IPS-18c (cell line): ENCODE measurements at regions not wholly inside any gene's neighbourhood (a gene's known extent, or its start where the extent isn't known, plus 50 kb on each side); places are given as distances from the start of the nearest gene placed in this dataset.

ENCODE experiments used
- H3K4me3 ChIP-seq: 2 replicates; pipeline ENCODE4 v1.7.0; 2013; ENCODE audit warnings: low read depth, mild to moderate bottlenecking, low read length, moderate library complexity; ENCODE audit not compliant: insufficient read depth
- H3K9me3 ChIP-seq: one replicate; pipeline ENCODE4 v1.6.1; 2013; ENCODE audit warnings: mild to moderate bottlenecking, low read length, moderate library complexity; ENCODE audit not compliant: control insufficient read depth, insufficient read depth

GRCh38 chr5:57836331-57836730, 353.7 kb upstream of the ACTBL2 start:
- H3K9me3 ChIP-seq: no peaks in the 10 kb centered on the region
- H3K4me3 ChIP-seq: no peak overlapping the region

- Histone ChIP-seq H3K4me3 (no peak overlapping the region), H3K9me3 (no peaks in the 10 kb centered on the region)
These were observed 352.4 kb upstream of the ACTBL2 start for GRCh38 chr5:57834829-57835608.

- Histone ChIP-seq H3K9me3 (no peaks in the 10 kb centered on the region), H3K4me3 (no peak overlapping the region)
These were observed 350.9 kb upstream of the ACTBL2 start for GRCh38 chr5:57833489-57833888.

DNA sequence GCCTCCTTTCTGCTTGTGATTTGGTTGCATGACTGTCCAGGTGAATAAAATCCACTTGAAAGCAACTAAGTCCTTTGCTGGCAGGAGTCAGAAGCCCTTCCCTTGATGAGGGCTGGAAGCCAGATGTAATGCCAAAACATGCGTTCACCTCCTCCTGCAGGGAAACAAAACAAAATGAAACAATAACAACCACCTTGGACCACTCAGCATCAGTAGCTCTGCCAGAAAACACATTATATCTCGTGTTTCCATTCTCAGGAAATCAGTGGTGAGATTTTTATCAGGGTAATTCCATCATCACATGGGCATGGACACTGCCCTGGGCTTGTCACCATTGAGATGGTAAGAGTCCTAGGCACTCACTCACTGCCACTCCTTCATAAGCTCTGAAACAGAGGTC, 350.3 kb upstream of the ACTBL2 start:
- H3K4me3 ChIP-seq: no peak overlapping the region
- H3K9me3 ChIP-seq: no peaks in the 10 kb centered on the region

DNA sequence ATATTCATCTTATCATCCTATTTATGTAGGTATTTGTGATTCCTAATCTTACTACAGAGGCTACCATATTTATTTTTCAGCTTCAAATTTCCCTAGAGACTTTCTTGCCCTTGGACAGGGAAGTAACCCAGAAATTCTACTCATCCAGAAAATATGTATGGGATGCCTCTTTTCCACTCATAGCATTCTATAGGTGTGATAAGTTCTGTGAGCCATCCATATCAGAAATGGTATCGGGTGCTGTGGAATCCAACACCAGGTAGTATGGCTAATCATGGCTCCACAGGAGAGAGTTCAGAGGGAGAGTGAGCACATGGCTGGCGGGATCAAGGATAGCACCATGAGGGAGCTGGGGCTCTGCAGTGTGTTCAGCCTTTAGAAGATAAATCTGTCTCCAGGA, 349.3 kb upstream of the ACTBL2 start:
- Histone ChIP-seq H3K9me3 (no peaks in the 10 kb centered on the region), H3K4me3 (no peak overlapping the region)

- Histone ChIP-seq H3K9me3 (no peaks in the 10 kb centered on the region), H3K4me3 (no peak overlapping the region)
These were observed 348.5 kb upstream of the ACTBL2 start for GRCh38 chr5:57831090-57831489.

DNA sequence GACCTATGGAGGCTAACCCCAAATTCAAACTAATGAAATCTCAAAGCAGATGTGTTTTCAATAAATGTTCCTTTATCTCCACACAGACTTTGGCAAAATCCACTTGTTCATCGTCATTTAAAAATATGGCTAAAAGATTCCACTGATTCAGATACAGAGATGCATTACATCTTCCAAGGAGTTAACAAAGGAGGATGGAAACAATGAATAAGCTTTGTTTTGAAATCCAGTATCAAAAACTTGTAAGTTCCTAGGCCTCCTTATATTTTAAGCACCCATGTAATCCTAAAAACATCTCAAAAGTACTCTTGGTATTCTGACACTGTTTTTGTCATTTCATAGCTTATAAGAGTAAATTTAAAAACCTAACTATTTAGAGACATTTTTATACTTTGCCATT, 345.6 kb upstream of the ACTBL2 start:
- no peaks in the 10 kb centered on the region for H3K9me3 ChIP-seq

GRCh38 chr5:57825031-57825686, 342.5 kb upstream of the ACTBL2 start:
- H3K4me3 ChIP-seq: no peak overlapping the region
- no peaks in the 10 kb centered on the region for H3K9me3 ChIP-seq

More for the DNA sequence above, 345.6 kb upstream of the ACTBL2 start:
- H3K4me3 ChIP-seq: no peak overlapping the region

DNA sequence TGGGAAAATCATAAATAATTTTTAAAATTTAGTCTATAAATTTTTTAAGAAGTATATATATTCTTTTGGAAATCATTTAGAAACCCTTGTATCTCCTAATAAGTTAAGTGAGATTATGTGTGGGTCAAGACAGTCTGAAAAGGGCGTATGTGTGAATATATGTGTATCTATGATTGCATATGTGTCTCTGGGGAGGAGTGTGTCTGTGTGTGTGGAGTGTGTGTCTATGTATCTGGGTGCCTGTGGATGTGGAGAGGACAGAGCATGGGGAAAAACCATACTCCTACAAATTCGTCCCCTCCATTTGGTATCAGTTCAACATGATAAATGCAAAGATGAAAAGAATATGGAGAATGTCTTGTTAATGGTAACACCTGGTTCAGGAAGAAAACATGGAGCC, 342.0 kb upstream of the ACTBL2 start:
- no peak overlapping the region for H3K4me3 ChIP-seq
- no peaks in the 10 kb centered on the region for H3K9me3 ChIP-seq

DNA sequence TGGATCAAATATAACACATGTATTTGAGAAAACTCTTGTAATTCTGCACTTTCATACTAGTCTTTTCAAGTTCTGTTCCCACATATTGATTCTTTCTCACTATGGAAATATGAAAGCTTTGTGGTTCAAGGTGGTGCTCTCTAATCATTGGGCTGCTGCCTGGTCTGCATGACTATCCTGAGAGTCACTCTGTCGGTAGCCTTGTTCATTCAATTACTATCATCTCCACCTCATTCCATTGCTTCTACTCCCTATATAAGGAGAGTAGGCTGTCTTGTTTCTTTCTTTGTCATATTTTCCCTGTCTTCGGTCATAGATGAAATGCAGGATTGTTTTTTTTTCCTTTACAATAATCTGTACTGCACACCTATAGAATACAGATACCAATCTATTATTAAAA, 341.4 kb upstream of the ACTBL2 start:
- H3K9me3 ChIP-seq: no peaks in the 10 kb centered on the region
- H3K4me3 ChIP-seq: no peak overlapping the region

DNA sequence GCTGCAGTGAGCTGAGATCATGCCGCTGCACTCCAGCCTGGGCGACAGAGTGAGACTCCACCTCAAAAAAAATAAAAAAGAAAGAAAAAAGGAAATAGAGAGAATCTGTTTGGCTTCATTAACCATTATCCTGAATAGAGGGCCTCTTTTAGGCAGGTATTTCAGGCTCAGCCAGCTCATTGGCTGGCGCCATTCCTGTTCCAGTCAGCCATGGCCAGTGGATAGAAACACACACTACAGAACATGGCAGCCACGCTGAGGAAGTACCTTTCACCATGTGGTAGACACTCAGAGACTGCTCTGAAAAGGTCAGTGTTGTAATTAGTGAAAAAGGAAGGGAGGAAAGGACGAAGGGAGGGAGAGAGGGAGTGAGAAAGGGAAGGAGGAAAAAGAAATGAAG, 340.0 kb upstream of the ACTBL2 start:
- Histone ChIP-seq H3K4me3 (no peak overlapping the region), H3K9me3 (no peaks in the 10 kb centered on the region)

DNA sequence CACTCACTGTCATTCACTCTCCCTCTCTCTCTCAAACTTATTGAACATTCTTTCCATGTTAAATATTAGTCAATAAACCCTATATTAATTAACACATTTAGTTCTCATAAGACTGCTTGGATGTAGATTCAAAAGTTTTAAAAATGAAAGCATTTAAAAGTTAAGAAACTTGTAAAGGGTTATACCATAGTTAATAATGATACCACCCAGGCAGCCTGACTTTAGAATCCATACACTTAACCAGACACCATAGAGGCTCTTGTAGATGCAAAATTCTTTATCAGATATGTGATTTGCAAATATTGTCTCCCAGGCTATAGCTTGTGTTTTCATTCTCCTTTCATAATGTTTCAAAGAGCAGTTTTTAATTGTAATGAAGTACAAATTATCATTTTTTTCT, 335.8 kb upstream of the ACTBL2 start:
- Histone ChIP-seq H3K4me3 (no peak overlapping the region), H3K9me3 (no peaks in the 10 kb centered on the region)

GRCh38 chr5:57817924-57818323, 335.3 kb upstream of the ACTBL2 start:
- Histone ChIP-seq H3K4me3 (no peak overlapping the region), H3K9me3 (no peaks in the 10 kb centered on the region)

DNA sequence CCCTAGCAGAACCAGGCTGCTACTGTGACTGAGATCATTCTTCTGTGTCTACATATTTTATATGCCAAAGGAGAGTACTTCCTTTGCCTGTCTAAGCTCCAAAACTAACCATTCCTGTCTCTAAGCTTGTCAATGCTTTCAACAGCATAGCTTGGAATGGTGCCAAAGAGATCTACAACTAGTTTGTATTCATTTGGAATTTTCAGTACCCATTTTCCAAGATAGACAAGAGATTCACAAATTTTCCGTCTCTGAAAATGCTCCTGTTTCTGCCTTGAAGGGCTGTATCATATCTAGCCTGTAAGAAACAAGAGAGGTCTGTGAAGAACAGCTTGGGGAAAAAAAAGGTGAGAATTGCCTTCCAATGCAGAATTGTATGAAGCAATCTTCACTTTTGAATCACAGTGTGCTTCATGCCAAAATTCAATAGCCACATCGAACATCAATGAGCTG, 334.4 kb upstream of the ACTBL2 start:
- no peak overlapping the region for H3K4me3 ChIP-seq
- H3K9me3 ChIP-seq: no peaks in the 10 kb centered on the region

DNA sequence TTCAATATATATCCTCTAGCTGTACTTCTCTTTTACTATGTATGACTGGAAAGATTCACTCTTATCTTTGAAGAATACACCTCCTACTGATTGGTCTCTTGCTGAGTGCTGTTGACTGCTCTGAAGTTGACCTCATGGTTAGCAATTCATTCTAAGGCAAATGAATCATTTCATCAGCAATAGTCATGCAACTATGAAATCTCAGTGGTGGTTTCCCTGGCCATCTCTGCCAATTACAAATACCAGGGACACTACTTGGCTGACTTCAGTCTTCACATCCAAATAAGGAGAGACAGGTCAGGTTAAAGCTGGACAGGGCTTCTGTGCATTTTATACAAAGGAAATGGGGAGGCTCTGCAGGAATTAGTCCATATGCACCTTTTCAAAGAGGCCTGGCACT, 333.5 kb upstream of the ACTBL2 start:
- Histone ChIP-seq H3K9me3 (no peaks in the 10 kb centered on the region), H3K4me3 (no peak overlapping the region)

DNA sequence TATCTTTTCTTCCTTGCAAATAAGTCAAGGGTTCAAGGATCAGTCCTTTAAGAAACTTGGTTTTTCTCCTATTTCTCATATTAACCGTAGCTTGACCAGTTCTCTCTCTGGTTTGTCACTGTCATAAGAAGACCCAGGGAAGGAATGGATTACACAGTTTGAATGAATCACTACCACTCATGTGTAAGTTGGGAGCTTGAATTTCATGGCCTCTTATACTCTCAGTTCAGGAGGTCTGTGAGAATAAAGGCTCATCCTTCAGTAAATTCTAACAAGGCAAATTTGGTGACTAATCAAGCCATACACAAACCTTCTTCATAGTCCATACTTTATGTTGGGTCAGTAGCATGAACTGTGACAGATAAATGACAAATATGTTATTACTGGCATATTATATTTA, 323.1 kb upstream of the ACTBL2 start:
- Histone ChIP-seq H3K4me3 (no peak overlapping the region), H3K9me3 (no peaks in the 10 kb centered on the region)

GRCh38 chr5:57805170-57805569, 322.6 kb upstream of the ACTBL2 start:
- Histone ChIP-seq H3K4me3 (no peak overlapping the region), H3K9me3 (no peaks in the 10 kb centered on the region)

- H3K9me3 ChIP-seq: no peaks in the 10 kb centered on the region
- no peak overlapping the region for H3K4me3 ChIP-seq
These were observed 321.9 kb upstream of the ACTBL2 start for GRCh38 chr5:57804505-57804904.
